Astrocyte (in vitro differentiated cells and primary cell): ENCODE measurements at regions not wholly inside any gene's neighbourhood (a gene's known extent, or its start where the extent isn't known, plus 50 kb on each side); places are given as distances from the start of the nearest gene placed in this dataset.

Source experiments
- DNase-seq: peaks from one replicate; pipeline ENCODE4 v3.0.0-alpha.2; 2010; ENCODE audit warnings: low read depth
- FAIRE-seq: peaks from 2 replicates; lab custom pipeline; 2011; peaks lifted over from hg19 to GRCh38; lab: Jason Lieb, UNC
- H2AFZ ChIP-seq: 2 replicates; pipeline ENCODE4 v1.6.0; 2012; ENCODE audit warnings: low read depth, low read length, inconsistent platforms
- H3K27ac ChIP-seq: 2 replicates; pipeline ENCODE4 v1.5.1; 2011; ENCODE audit warnings: low read depth, low read length, inconsistent platforms
- H3K27me3 ChIP-seq: 2 replicates; pipeline ENCODE4 v1.6.0; 2011; ENCODE audit warnings: low read length, inconsistent platforms; ENCODE audit not compliant: insufficient read depth
- H3K36me3 ChIP-seq: 2 replicates; pipeline ENCODE4 v1.5.1; 2011; ENCODE audit warnings: low read length, inconsistent platforms; ENCODE audit not compliant: insufficient read depth
- H3K4me1 ChIP-seq: 2 replicates; pipeline ENCODE4 v1.5.1; 2011; ENCODE audit warnings: low read length, inconsistent platforms; ENCODE audit not compliant: insufficient read depth
- H3K4me2 ChIP-seq: 2 replicates; pipeline ENCODE4 v1.6.0; 2012; ENCODE audit warnings: low read length, inconsistent platforms
- H3K4me3 ChIP-seq: 2 replicates; pipeline ENCODE4 v1.5.1; 2011; ENCODE audit warnings: low read depth, mild to moderate bottlenecking, low read length, inconsistent platforms; ENCODE audit not compliant: insufficient read depth
- H3K79me2 ChIP-seq: 2 replicates; pipeline ENCODE4 v1.6.0; 2012; ENCODE audit warnings: mild to moderate bottlenecking, low read length, inconsistent platforms; ENCODE audit not compliant: insufficient read depth
- H3K9ac ChIP-seq: 2 replicates; pipeline ENCODE4 v1.6.0; 2012; ENCODE audit warnings: mild to moderate bottlenecking, low read length, inconsistent platforms
- H3K9me3 ChIP-seq: 2 replicates; pipeline ENCODE4 v1.5.1; 2012; ENCODE audit warnings: low read depth, mild to moderate bottlenecking, low read length, inconsistent platforms; ENCODE audit not compliant: insufficient read depth
- H4K20me1 ChIP-seq: 2 replicates; pipeline ENCODE4 v1.6.0; 2012; ENCODE audit warnings: low read length, inconsistent platforms; ENCODE audit not compliant: insufficient read depth
- H3K27ac Mint-ChIP-seq: one replicate; pipeline ENCODE4 v1.8.0; 2021; ENCODE audit warnings: mild to moderate bottlenecking, mixed read lengths; ENCODE audit not compliant: unreplicated experiment
- H3K27me3 Mint-ChIP-seq: one replicate; pipeline ENCODE4 v1.8.0; 2021; ENCODE audit warnings: low read depth, mixed read lengths; ENCODE audit not compliant: unreplicated experiment
- H3K36me3 Mint-ChIP-seq: one replicate; pipeline ENCODE4 v1.8.0; 2021; ENCODE audit warnings: low read depth, mixed read lengths; ENCODE audit not compliant: unreplicated experiment
- H3K4me1 Mint-ChIP-seq: one replicate; pipeline ENCODE4 v1.8.0; 2021; ENCODE audit warnings: low read depth, mixed read lengths; ENCODE audit not compliant: unreplicated experiment
- H3K4me3 Mint-ChIP-seq: one replicate; pipeline ENCODE4 v1.8.0; 2021; ENCODE audit warnings: mild to moderate bottlenecking, moderate library complexity, mixed read lengths; ENCODE audit not compliant: unreplicated experiment
- H3K9me3 Mint-ChIP-seq: one replicate; pipeline ENCODE4 v1.8.0; 2021; ENCODE audit warnings: mild to moderate bottlenecking, mixed read lengths; ENCODE audit not compliant: unreplicated experiment
- CTCF ChIP-seq: IDR thresholded peaks from 2 replicates; pipeline ENCODE4 v1.5.1; 2011; ENCODE audit warnings: low read depth, mild to moderate bottlenecking, inconsistent platforms, low read length, moderate library complexity; ENCODE audit not compliant: insufficient read depth
- EZH2 ChIP-seq: IDR thresholded peaks from 2 replicates; pipeline ENCODE4 v1.6.1; 2012; ENCODE audit warnings: mild to moderate bottlenecking, low read length, inconsistent platforms; ENCODE audit not compliant: insufficient read depth

GRCh38 chr9:12516573-12516972 lies 176.6 kb upstream of the TYRP1 start:
- no peak overlapping the region for H3K4me3 ChIP-seq
- Mint-ChIP-seq H3K4me3 (no peak overlapping the region), H3K27me3 (no peaks in the 10 kb centered on the region), H3K4me1 (no peaks in the 10 kb centered on the region), H3K9me3 (no peaks in the 10 kb centered on the region), H3K36me3 (no peaks in the 10 kb centered on the region), H3K27ac (no peak overlapping the region)
- TF ChIP-seq CTCF (no peak), EZH2 (no peak)
- no peaks in the 10 kb centered on the region for H3K4me1 ChIP-seq
- H3K9ac ChIP-seq: no peak overlapping the region
- no peaks in the 10 kb centered on the region for H3K27me3 ChIP-seq
- H3K36me3 ChIP-seq: no peaks in the 10 kb centered on the region
- H2AFZ ChIP-seq: no peak overlapping the region
- no peaks in the 10 kb centered on the region for H3K79me2 ChIP-seq
- no peak overlapping the region for H3K4me2 ChIP-seq
- H3K27ac ChIP-seq: no peak overlapping the region
- FAIRE-seq (no peak), DNase-seq (no peak)
- no peaks in the 10 kb centered on the region for H3K9me3 ChIP-seq
- H4K20me1 ChIP-seq: no peaks in the 10 kb centered on the region

GRCh38 chr9:12538842-12539579 lies 154.2 kb upstream of the TYRP1 start:
- no peaks in the 10 kb centered on the region for H3K4me1 ChIP-seq
- H3K79me2 ChIP-seq: no peaks in the 10 kb centered on the region
- no peaks in the 10 kb centered on the region for H3K36me3 Mint-ChIP-seq
- H3K27ac ChIP-seq: no peak overlapping the region
- H3K4me3 ChIP-seq: no peak overlapping the region
- no peaks in the 10 kb centered on the region for H3K27me3 Mint-ChIP-seq
- no peaks in the 10 kb centered on the region for H3K27me3 ChIP-seq
- H3K4me3 Mint-ChIP-seq: no peak overlapping the region
- H3K9me3 Mint-ChIP-seq: no peaks in the 10 kb centered on the region
- H3K36me3 ChIP-seq: no peaks in the 10 kb centered on the region
- no peak overlapping the region for H3K4me2 ChIP-seq
- H3K27ac Mint-ChIP-seq: no peak overlapping the region
- H2AFZ ChIP-seq: no peak overlapping the region
- no peaks in the 10 kb centered on the region for H3K9me3 ChIP-seq
- no peaks in the 10 kb centered on the region for H3K4me1 Mint-ChIP-seq
- DNase-seq: no peak
- H4K20me1 ChIP-seq: no peaks in the 10 kb centered on the region
- no peak overlapping the region for H3K9ac ChIP-seq
- TF ChIP-seq EZH2 (no peak), CTCF (no peak)
- no peak for FAIRE-seq

- DNase-seq: no peak
- H3K4me3 ChIP-seq: no peak overlapping the region
- FAIRE-seq: no peak
- H3K79me2 ChIP-seq: no peaks in the 10 kb centered on the region
- Mint-ChIP-seq H3K4me3 (no peak overlapping the region), H3K36me3 (no peaks in the 10 kb centered on the region), H3K27me3 (no peaks in the 10 kb centered on the region), H3K9me3 (no peaks in the 10 kb centered on the region), H3K4me1 (no peaks in the 10 kb centered on the region), H3K27ac (no peak overlapping the region)
- TF ChIP-seq EZH2: no peak
- TF ChIP-seq CTCF: no peak
- H4K20me1 ChIP-seq: no peaks in the 10 kb centered on the region
- no peak overlapping the region for H3K4me2 ChIP-seq
- no peak overlapping the region for H3K9ac ChIP-seq
- H3K27ac ChIP-seq: no peak overlapping the region
- H3K36me3 ChIP-seq: no peaks in the 10 kb centered on the region
- no peaks in the 10 kb centered on the region for H3K9me3 ChIP-seq
- H2AFZ ChIP-seq: no peak overlapping the region
- no peaks in the 10 kb centered on the region for H3K27me3 ChIP-seq
- no peaks in the 10 kb centered on the region for H3K4me1 ChIP-seq
Measured at GRCh38 chr9:12539580-12539975, 153.6 kb upstream of the TYRP1 start.
